Amygdala (tissue), 56 donors: ENCODE measurements at regions not wholly inside any gene's neighbourhood (a gene's known extent, or its start where the extent isn't known, plus 50 kb on each side); places are given as distances from the start of the nearest gene placed in this dataset.
"Not testable (repeated sequence)": the region's sequence is repeated elsewhere in the genome, so short reads cannot be mapped to it uniquely, and the experiment has no call there.

Source experiments
- DNase-seq, 56 donors: peaks; one replicate each; lab custom pipeline; 2025; lab: John Stamatoyannopoulos, UW

DNA sequence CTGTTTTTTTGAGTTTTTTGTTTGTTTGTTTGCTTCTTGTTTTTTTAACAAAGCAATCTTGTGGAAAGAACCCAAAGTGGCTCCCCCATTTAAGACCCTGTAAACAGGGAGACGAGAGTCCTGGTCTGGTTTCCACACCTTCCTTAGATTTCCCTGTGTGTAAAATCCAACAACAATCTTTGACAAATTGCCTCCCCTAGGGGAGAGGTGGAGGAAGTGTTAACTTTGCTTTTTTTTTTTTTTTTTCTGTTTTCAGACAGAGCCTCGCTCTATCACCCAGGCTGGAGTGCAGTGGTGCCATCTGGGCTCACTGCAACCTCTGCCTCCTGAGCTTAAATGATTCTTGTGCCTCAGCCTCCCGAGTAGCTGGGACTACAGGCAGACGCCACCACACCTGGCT lies 136.0 kb downstream of the OTOP1 start:
- not testable (repeated sequence) for DNase-seq

DNA sequence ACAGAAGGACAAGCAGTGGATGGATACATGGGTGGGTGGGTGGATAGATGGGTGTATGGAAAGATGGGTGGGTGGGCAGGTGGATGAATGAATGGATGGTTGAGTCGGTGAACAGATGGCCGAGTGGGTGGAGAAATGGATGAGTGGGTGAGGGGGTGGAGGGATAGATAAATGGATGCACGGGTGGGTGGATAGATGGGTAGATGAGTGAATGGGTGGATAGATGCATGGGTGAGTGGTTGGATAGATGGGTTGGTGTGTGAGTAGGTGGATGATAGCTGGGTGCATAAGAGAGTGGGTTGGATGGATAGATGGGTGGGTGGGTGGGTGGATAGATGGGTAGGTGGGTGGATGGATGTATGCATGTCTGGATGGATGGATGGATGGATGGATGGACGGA lies 134.6 kb downstream of the OTOP1 start:
- DNase-seq, result not testable (repeated sequence)

DNA sequence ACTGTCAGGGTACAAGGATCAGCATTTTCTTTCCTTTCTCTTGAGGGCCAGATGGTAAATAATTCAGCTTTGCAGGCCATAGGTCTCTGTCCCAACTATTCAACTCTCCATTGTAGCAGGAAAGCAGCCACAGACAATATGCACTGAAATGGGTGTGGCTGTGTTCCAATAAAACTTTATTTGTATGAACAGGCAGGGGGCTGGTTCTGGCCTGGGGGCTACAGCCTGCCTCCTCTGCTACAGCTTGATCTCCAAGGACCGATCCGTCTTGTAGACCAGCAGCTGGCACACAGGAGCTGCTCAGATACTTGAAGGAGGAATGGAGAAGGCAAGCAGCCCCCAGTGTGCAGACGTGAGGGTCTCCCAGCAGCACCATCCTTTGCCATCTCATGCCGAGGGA lies 127.1 kb downstream of the OTOP1 start:
- not testable (repeated sequence) for DNase-seq

- DNase-seq, result peak in 1 of 56 donors; percentile 8
Measured at GRCh38 chr4:4106923-4107322, 119.8 kb downstream of the OTOP1 start.

- peak in 29 of 56 donors; percentile 1 to 72 (median 18) for DNase-seq
Measured at GRCh38 chr4:4107411-4108107, 119.2 kb downstream of the OTOP1 start.

GRCh38 chr4:4115381-4115780 lies 111.3 kb downstream of the OTOP1 start:
- not testable (repeated sequence) for DNase-seq

GRCh38 chr4:4116901-4117300 lies 109.8 kb downstream of the OTOP1 start:
- not testable (repeated sequence) for DNase-seq

DNA sequence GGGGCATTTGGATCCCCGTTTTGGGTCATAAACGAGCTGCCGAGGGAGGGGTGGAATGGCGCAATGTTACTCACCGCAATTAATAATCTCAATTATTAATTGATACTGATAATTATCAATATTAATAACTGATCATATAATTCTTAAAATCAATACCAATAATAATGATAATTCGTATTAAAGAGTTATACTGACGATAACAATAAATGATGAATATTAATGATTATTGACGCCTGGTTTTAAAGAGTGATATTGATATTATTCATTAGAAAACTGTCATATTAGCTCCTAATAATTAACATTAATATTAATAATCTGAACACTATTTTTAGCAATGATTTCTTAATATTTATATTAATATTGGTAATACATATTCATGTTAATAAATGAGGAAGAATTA lies 92.4 kb downstream of the OTOP1 start:
- not testable (repeated sequence) for DNase-seq

- not testable (repeated sequence) for DNase-seq
Measured at GRCh38 chr4:4136621-4137020, 90.1 kb downstream of the OTOP1 start.
